Trophoblast cell (in vitro differentiated cells and primary cell): ENCODE measurements at regions not wholly inside any gene's neighbourhood (a gene's known extent, or its start where the extent isn't known, plus 50 kb on each side); places are given as distances from the start of the nearest gene placed in this dataset.

ENCODE experiments used
- DNase-seq, 2 donors: peaks; one replicate each; pipeline ENCODE4 v3.0.0-alpha.2; 2016
- H2AFZ ChIP-seq: 2 replicates; pipeline ENCODE4 v1.6.1; 2013; ENCODE audit warnings: low read length, moderate library complexity, mild to moderate bottlenecking; ENCODE audit not compliant: insufficient read depth, poor library complexity
- H2AK5ac ChIP-seq: 2 replicates; pipeline ENCODE4 v1.6.1; 2013; ENCODE audit warnings: mild to moderate bottlenecking, low read length
- H2BK120ac ChIP-seq: 2 replicates; pipeline ENCODE4 v1.6.1; 2013; ENCODE audit warnings: low read length, mild to moderate bottlenecking, moderate library complexity; ENCODE audit not compliant: insufficient read depth, poor library complexity
- H2BK12ac ChIP-seq: 2 replicates; pipeline ENCODE4 v1.6.1; 2013; ENCODE audit warnings: mild to moderate bottlenecking, low read length, moderate library complexity
- H2BK5ac ChIP-seq: 2 replicates; pipeline ENCODE4 v1.6.1; 2013; ENCODE audit warnings: low read length, low read depth, moderate library complexity, mild to moderate bottlenecking; ENCODE audit not compliant: poor library complexity
- H3K14ac ChIP-seq: 2 replicates; pipeline ENCODE4 v1.6.1; 2013; ENCODE audit warnings: mild to moderate bottlenecking, low read length
- H3K18ac ChIP-seq: 2 replicates; pipeline ENCODE4 v1.6.1; 2013; ENCODE audit warnings: mild to moderate bottlenecking, low read length
- H3K23ac ChIP-seq: 2 replicates; pipeline ENCODE4 v1.6.1; 2013; ENCODE audit warnings: low read length
- H3K27ac ChIP-seq: 2 replicates; pipeline ENCODE4 v1.5.1; 2013; ENCODE audit warnings: low read depth, mild to moderate bottlenecking, inconsistent platforms, low read length, moderate library complexity
- H3K27me3 ChIP-seq: 2 replicates; pipeline ENCODE4 v1.6.1; 2013; ENCODE audit warnings: inconsistent platforms, mild to moderate bottlenecking, low read length, moderate library complexity; ENCODE audit not compliant: insufficient read depth
- H3K36me3 ChIP-seq, 2 experiments: 1 replicate in 1 of 2; 2 replicates in 1 of 2; pipeline ENCODE4 v1.6.1; 2013; ENCODE audit warnings: low read length in 2 of 2, mild to moderate bottlenecking in 2 of 2, moderate library complexity in 1 of 2; ENCODE audit not compliant: insufficient read depth in 2 of 2, control insufficient read depth in 1 of 2
- H3K4ac ChIP-seq: 2 replicates; pipeline ENCODE4 v1.6.1; 2013; ENCODE audit warnings: low read depth, mild to moderate bottlenecking, low read length, moderate library complexity
- H3K4me1 ChIP-seq, 2 experiments: 1 replicate in 1 of 2; 2 replicates in 1 of 2; pipeline ENCODE4 v1.6.1; 2013; ENCODE audit warnings: low read length in 2 of 2, mild to moderate bottlenecking in 2 of 2, moderate library complexity in 1 of 2; ENCODE audit not compliant: insufficient read depth in 2 of 2, control insufficient read depth in 1 of 2
- H3K4me2 ChIP-seq: 2 replicates; pipeline ENCODE4 v1.6.1; 2013; ENCODE audit warnings: inconsistent platforms, mild to moderate bottlenecking, low read length, moderate library complexity
- H3K4me3 ChIP-seq: 2 replicates; pipeline ENCODE4 v1.5.1; 2013; ENCODE audit warnings: mild to moderate bottlenecking, low read depth, low read length, inconsistent platforms
- H3K79me1 ChIP-seq: one replicate; pipeline ENCODE4 v1.6.1; 2013; ENCODE audit warnings: low read length
- H3K79me2 ChIP-seq: 2 replicates; pipeline ENCODE4 v1.6.1; 2013; ENCODE audit warnings: low read length, mild to moderate bottlenecking; ENCODE audit not compliant: control insufficient read depth, insufficient read depth, poor library complexity
- H3K9ac ChIP-seq: 2 replicates; pipeline ENCODE4 v1.6.1; 2013; ENCODE audit warnings: mild to moderate bottlenecking, low read length
- H3K9me3 ChIP-seq: 2 replicates; pipeline ENCODE4 v1.6.1; 2013; ENCODE audit warnings: low read depth, mild to moderate bottlenecking, control low read depth, inconsistent platforms, low read length; ENCODE audit not compliant: insufficient read depth
- H4K12ac ChIP-seq: 2 replicates; pipeline ENCODE4 v1.6.1; 2013; ENCODE audit warnings: low read depth, mild to moderate bottlenecking, low read length, moderate library complexity
- H4K8ac ChIP-seq: 2 replicates; pipeline ENCODE4 v1.6.1; 2013; ENCODE audit warnings: low read depth, mild to moderate bottlenecking, low read length, moderate library complexity
- H4K91ac ChIP-seq: one replicate; pipeline ENCODE4 v1.6.1; 2013; ENCODE audit warnings: low read depth, mild to moderate bottlenecking, low read length, moderate library complexity
- WGBS: extraction: QIAGEN DNeasy Blood & Tissue Kit; methylation state at CpG from one replicate; pipeline ENCODE4 v1.1.7; 2013; ENCODE audit warnings: missing lambda C conversion rate; ENCODE audit not compliant: insufficient read length, insufficient coverage; ENCODE audit errors: extremely low coverage; 5-methylcytosine and 5-hydroxymethylcytosine counted together

DNA sequence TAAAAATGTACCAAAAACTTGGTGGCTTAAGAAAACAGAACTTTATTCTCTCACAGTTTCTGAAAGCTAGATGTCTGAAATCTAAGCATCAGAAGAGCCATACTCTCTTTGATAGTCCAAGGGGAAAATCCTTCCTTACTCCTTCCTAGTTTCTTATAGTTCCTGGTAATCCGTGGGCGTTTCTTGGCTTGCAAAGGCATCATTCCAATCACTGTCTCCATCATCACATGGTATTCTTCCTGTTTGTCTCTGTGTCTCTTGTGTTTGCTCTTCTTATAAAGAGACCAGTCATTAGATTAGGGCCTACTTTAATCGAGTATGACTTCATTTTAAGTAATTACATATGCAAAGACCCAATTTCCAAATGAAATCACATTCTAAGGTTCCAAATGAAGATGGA lies 118.9 kb upstream of the FSTL5 start:
- H3K79me1 ChIP-seq = no peaks in the 10 kb centered on the region
- H3K27ac ChIP-seq = no peak overlapping the region
- DNase-seq = no peak
- no peak overlapping the region for H4K91ac ChIP-seq
- no peaks in the 10 kb centered on the region for H3K79me2 ChIP-seq
- no peaks in the 10 kb centered on the region for H3K9me3 ChIP-seq
- no peak overlapping the region for H3K14ac ChIP-seq
- no peak overlapping the region for H3K4me2 ChIP-seq
- no peak overlapping the region for H3K23ac ChIP-seq
- no peak overlapping the region for H3K9ac ChIP-seq
- H3K4me3 ChIP-seq = no peak overlapping the region
- H4K12ac ChIP-seq = no peak overlapping the region
- H3K18ac ChIP-seq = no peak overlapping the region
- no peak overlapping the region for H2AFZ ChIP-seq
- H3K27me3 ChIP-seq = no peaks in the 10 kb centered on the region
- no peak overlapping the region for H4K8ac ChIP-seq
- H3K36me3 ChIP-seq = no peaks in the 10 kb centered on the region
- H2BK12ac ChIP-seq = no peak overlapping the region
- H2AK5ac ChIP-seq = no peak overlapping the region
- no peak overlapping the region for H2BK120ac ChIP-seq
- H3K4me1 ChIP-seq = no peaks in the 10 kb centered on the region
- H2BK5ac ChIP-seq = no peak overlapping the region
- no CpG with 5 or more reads among the region's 3 CpGs for WGBS
- no peak overlapping the region for H3K4ac ChIP-seq

- Histone ChIP-seq H2BK5ac (no peak overlapping the region), H3K27me3 (no peaks in the 10 kb centered on the region), H3K79me2 (no peaks in the 10 kb centered on the region), H3K9me3 (no peaks in the 10 kb centered on the region), H2BK12ac (no peak overlapping the region), H4K12ac (no peak overlapping the region), H4K91ac (no peak overlapping the region), H3K4ac (no peak overlapping the region), H3K4me2 (no peak overlapping the region), H3K4me1 (no peaks in the 10 kb centered on the region), H3K36me3 (no peaks in the 10 kb centered on the region), H3K9ac (no peak overlapping the region), H3K79me1 (no peaks in the 10 kb centered on the region), H2AFZ (no peak overlapping the region), H2AK5ac (no peak overlapping the region), H3K23ac (no peak overlapping the region), H3K14ac (no peak overlapping the region), H3K18ac (no peak overlapping the region), H3K4me3 (no peak overlapping the region), H4K8ac (no peak overlapping the region), H2BK120ac (no peak overlapping the region), H3K27ac (no peak overlapping the region)
- no CpG with 5 or more reads among the region's 1 CpG for WGBS
- peak in 1 of 2 donors; percentile 2 for DNase-seq
Observed at GRCh38 chr4:162274354-162274753, 110.6 kb upstream of the FSTL5 start.

- no peak overlapping the region for H4K12ac ChIP-seq
- H2AK5ac ChIP-seq = no peak overlapping the region
- H4K91ac ChIP-seq = no peak overlapping the region
- no peak overlapping the region for H2BK120ac ChIP-seq
- no peak overlapping the region for H2AFZ ChIP-seq
- no peaks in the 10 kb centered on the region for H3K36me3 ChIP-seq
- H3K4me3 ChIP-seq = no peak overlapping the region
- no peak overlapping the region for H2BK12ac ChIP-seq
- H3K27ac ChIP-seq = no peak overlapping the region
- H3K4me2 ChIP-seq = no peak overlapping the region
- WGBS = no CpG with 5 or more reads among the region's 2 CpGs
- no peaks in the 10 kb centered on the region for H3K79me1 ChIP-seq
- no peak overlapping the region for H4K8ac ChIP-seq
- H3K14ac ChIP-seq = no peak overlapping the region
- no peak overlapping the region for H3K9ac ChIP-seq
- no peak overlapping the region for H2BK5ac ChIP-seq
- no peak overlapping the region for H3K4ac ChIP-seq
- no peaks in the 10 kb centered on the region for H3K79me2 ChIP-seq
- H3K27me3 ChIP-seq = no peaks in the 10 kb centered on the region
- no peak overlapping the region for H3K18ac ChIP-seq
- no peaks in the 10 kb centered on the region for H3K4me1 ChIP-seq
- DNase-seq = no peak
- H3K9me3 ChIP-seq = no peaks in the 10 kb centered on the region
- no peak overlapping the region for H3K23ac ChIP-seq
Observed at GRCh38 chr4:162272215-162272614, 108.4 kb upstream of the FSTL5 start.

DNA sequence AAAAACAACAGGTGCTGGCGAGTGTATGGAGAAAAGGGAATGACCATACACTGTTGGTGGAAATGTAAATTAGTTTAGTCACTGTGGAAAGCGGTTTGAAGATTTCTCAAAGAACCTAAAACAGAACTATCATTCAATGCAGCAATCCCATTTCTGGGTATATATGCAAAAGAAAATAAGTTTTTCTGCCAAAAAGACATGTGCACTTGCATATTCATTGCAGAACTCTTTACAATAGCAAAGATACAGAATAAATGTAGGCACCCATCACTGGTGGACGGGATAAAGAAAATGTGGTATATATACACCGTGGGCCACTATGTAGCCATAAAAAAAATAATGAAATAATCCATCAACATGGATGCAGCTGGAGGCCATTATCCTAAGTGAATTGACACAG lies 105.1 kb upstream of the FSTL5 start:
- Histone ChIP-seq H3K4me3 (no peak overlapping the region), H2AK5ac (no peak overlapping the region), H3K27ac (no peak overlapping the region), H2BK120ac (no peak overlapping the region), H3K79me2 (no peaks in the 10 kb centered on the region), H3K79me1 (no peaks in the 10 kb centered on the region), H4K12ac (no peak overlapping the region), H3K9me3 (no peaks in the 10 kb centered on the region), H3K36me3 (no peaks in the 10 kb centered on the region), H4K8ac (no peak overlapping the region), H3K27me3 (no peaks in the 10 kb centered on the region), H4K91ac (no peak overlapping the region), H3K14ac (no peak overlapping the region), H3K4ac (no peak overlapping the region), H2AFZ (no peak overlapping the region), H2BK12ac (no peak overlapping the region), H3K23ac (no peak overlapping the region), H3K18ac (no peak overlapping the region), H3K4me1 (no peaks in the 10 kb centered on the region), H2BK5ac (no peak overlapping the region), H3K9ac (no peak overlapping the region), H3K4me2 (no peak overlapping the region)
- no peak for DNase-seq
- WGBS = no CpG with 5 or more reads among the region's 4 CpGs
